Lung (tissue), 11 donors: ENCODE measurements at regions not wholly inside any gene's neighbourhood (a gene's known extent, or its start where the extent isn't known, plus 50 kb on each side); places are given as distances from the start of the nearest gene placed in this dataset.

ENCODE experiments used
- ATAC-seq: fragments of 200-7000 bp; cut with Tn5 transposase; one replicate; pipeline ENCODE4 v1.9.1; 2020; ENCODE audit warnings: moderate number of reproducible peaks; ENCODE audit not compliant: insufficient read depth, low FRiP score
- DNase-seq, 3 donors: peaks; one replicate each; pipeline ENCODE4 v3.0.0-alpha.2; 2013 to 2017
- H3K27ac ChIP-seq, 2 donors: one replicate each; pipeline ENCODE4 v1.5.1; 2013; ENCODE audit warnings: mild to moderate bottlenecking in 2 of 2, moderate library complexity in 2 of 2, control low read depth in 1 of 2, inconsistent platforms in 1 of 2, low read depth in 1 of 2, low read length in 1 of 2
- H3K27me3 ChIP-seq, 3 donors: one replicate each; pipeline ENCODE4 v1.5.1; 2013; ENCODE audit warnings: low read length in 2 of 3; ENCODE audit not compliant: control insufficient read depth in 3 of 3, insufficient read depth in 3 of 3
- H3K36me3 ChIP-seq, 4 donors: one replicate each; pipeline ENCODE4 v1.5.1; 2013; ENCODE audit warnings: low read length in 4 of 4, mild to moderate bottlenecking in 1 of 4, moderate library complexity in 1 of 4; ENCODE audit not compliant: control insufficient read depth in 4 of 4, insufficient read depth in 4 of 4
- H3K4me1 ChIP-seq, 5 donors: one replicate each; pipeline ENCODE4 v1.5.1; 2013; ENCODE audit warnings: low read length in 5 of 5, mild to moderate bottlenecking in 2 of 5, moderate library complexity in 1 of 5; ENCODE audit not compliant: control insufficient read depth in 5 of 5, insufficient read depth in 5 of 5
- H3K4me3 ChIP-seq: one replicate; pipeline ENCODE4 v1.5.1; 2013; ENCODE audit warnings: mild to moderate bottlenecking, control low read depth, moderate library complexity
- H3K9ac ChIP-seq, 2 donors: one replicate each; pipeline ENCODE4 v1.5.1; 2013; ENCODE audit warnings: low read length in 2 of 2, control low read depth in 1 of 2; ENCODE audit not compliant: insufficient read depth in 1 of 2
- H3K9me3 ChIP-seq, 4 donors: one replicate each; pipeline ENCODE4 v1.5.1; 2013; ENCODE audit warnings: low read length in 3 of 4, mild to moderate bottlenecking in 1 of 4, moderate library complexity in 1 of 4; ENCODE audit not compliant: control insufficient read depth in 4 of 4, insufficient read depth in 3 of 4
- CTCF ChIP-seq: IDR thresholded peaks from 2 replicates; pipeline ENCODE4 v1.5.1; 2012; ENCODE audit warnings: mild to moderate bottlenecking; ENCODE audit errors: control extremely low read depth, extremely low read depth
- WGBS, 2 donors: extraction: QIAGEN DNeasy Blood & Tissue Kit; methylation state at CpG; one replicate each; pipeline ENCODE4 v1.1.7; 2013; 5-methylcytosine and 5-hydroxymethylcytosine counted together
- donor health status: control.
- donor health status: control.
- donor health status: Bipolar disorder and iron deficiency.
- donor health status: healthy.
- donor health status: DM: yes; HTN: yes; CAD: no.

- Histone ChIP-seq H3K4me1 (no peaks in the 10 kb centered on the region), H3K4me3 (no peak overlapping the region), H3K36me3 (no peaks in the 10 kb centered on the region), H3K9ac (no peak overlapping the region), H3K27ac (no peak overlapping the region), H3K27me3 (no peaks in the 10 kb centered on the region), H3K9me3 (no peaks in the 10 kb centered on the region)
- TF ChIP-seq CTCF = no peak
- 78 to 88% methylated on average over 2 of the region's 2 CpGs for WGBS, 2 donors
- DNase-seq (no peak), ATAC-seq (no peak)
Measured at GRCh38 chr2:117702098-117702497, 112.4 kb upstream of the DDX18 start.

- no peak overlapping the region for H3K4me3 ChIP-seq
- WGBS, 2 donors = 76 to 81% methylated on average over 7 of the region's 7 CpGs
- no peaks in the 10 kb centered on the region for H3K4me1 ChIP-seq
- DNase-seq (no peak), ATAC-seq (no peak)
- no peaks in the 10 kb centered on the region for H3K27me3 ChIP-seq
- no peaks in the 10 kb centered on the region for H3K36me3 ChIP-seq
- no peak overlapping the region for H3K27ac ChIP-seq
- no peak overlapping the region for H3K9ac ChIP-seq
- TF ChIP-seq CTCF = no peak
- H3K9me3 ChIP-seq = no peaks in the 10 kb centered on the region
Measured at GRCh38 chr2:117703858-117704257, 110.6 kb upstream of the DDX18 start.

- H3K27ac ChIP-seq = no peak overlapping the region
Measured at GRCh38 chr2:117704818-117705217, 109.7 kb upstream of the DDX18 start.

More at GRCh38 chr2:117704818-117705217, 109.7 kb upstream of the DDX18 start:
- no peaks in the 10 kb centered on the region for H3K9me3 ChIP-seq
- no peak for TF ChIP-seq CTCF
- DNase-seq = no peak
- H3K4me3 ChIP-seq = no peak overlapping the region
- H3K9ac ChIP-seq = no peak overlapping the region
- no peaks in the 10 kb centered on the region for H3K4me1 ChIP-seq
- WGBS, 2 donors = 68 to 80% methylated on average over 3 of the region's 3 CpGs
- no peak for ATAC-seq
- H3K36me3 ChIP-seq = no peaks in the 10 kb centered on the region
- no peaks in the 10 kb centered on the region for H3K27me3 ChIP-seq
